ENCODE measurements at regions not wholly inside any gene's neighbourhood (a gene's known extent, or its start where the extent isn't known, plus 50 kb on each side); places are given as distances from the start of the nearest gene placed in this dataset.
A peak's percentile ranks its signal among the peaks of the same experiment; 100 is the strongest.

DNA sequence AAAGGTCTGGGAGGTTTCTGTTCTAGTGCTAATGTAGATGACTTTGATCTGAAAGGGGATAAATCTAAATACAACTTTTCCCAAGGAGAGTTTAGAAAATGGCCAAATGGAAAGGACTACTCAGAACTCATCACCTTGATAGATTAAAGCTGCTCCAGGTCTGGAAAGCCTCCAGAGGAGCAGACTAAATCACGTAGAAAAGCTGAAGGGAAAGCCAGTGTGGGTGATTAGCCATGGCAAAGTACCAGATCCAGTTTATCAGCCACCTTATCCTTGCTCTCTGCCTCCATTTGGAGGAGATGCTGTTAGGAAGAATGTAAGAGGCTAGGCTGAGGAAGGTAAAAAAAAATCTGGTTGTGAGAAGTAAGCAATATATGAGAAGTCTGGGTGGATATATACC is 120.7 kb upstream of the RAI14 start:
- DNase-seq (ENCODE audit: low read depth): no peak
- no peak overlapping the region for H3K4me3 ChIP-seq (ENCODE audit: low read length)
- TF ChIP-seq, protein P1, sequence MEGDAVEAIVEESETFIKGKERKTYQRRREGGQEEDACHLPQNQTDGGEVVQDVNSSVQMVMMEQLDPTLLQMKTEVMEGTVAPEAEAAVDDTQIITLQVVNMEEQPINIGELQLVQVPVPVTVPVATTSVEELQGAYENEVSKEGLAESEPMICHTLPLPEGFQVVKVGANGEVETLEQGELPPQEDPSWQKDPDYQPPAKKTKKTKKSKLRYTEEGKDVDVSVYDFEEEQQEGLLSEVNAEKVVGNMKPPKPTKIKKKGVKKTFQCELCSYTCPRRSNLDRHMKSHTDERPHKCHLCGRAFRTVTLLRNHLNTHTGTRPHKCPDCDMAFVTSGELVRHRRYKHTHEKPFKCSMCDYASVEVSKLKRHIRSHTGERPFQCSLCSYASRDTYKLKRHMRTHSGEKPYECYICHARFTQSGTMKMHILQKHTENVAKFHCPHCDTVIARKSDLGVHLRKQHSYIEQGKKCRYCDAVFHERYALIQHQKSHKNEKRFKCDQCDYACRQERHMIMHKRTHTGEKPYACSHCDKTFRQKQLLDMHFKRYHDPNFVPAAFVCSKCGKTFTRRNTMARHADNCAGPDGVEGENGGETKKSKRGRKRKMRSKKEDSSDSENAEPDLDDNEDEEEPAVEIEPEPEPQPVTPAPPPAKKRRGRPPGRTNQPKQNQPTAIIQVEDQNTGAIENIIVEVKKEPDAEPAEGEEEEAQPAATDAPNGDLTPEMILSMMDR (IDR thresholded peaks at IDR 0.05; ENCODE audit: insufficient read depth, low read depth, low read length, missing control alignments): no peak

DNA sequence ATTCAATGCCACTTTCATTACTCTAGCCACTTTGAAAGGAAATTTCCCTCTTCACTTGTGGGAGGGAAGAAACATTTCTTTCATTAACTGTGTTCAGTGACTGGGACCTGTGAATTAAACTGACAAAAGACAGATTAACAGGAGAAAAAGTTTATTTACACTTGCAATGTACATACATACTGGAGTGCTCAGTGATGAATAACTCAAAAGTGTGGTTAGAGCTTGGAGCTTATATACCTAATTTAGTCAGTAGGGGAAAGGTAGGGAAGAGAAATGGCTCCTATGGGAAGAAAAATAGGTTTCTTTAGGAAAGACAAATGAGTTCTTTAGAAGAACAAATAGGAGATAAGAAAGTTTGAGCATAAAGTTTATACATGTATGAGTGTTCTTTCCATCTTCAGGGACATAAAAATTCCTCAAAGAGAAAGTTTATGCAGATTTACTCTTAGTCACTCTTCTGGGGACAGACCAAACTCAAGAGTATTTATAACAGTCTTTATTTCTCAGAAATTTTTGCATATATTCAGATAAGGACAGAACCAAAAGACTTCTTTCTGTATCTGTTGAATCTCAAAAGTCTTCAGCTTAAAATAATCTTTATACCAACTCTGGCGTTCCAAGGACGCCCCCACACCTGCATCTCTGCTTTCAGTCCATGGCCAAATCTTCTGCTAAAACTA is 120.0 kb upstream of the RAI14 start:
- DNase-seq (ENCODE audit: low read depth): peak; percentile 55
- TF ChIP-seq, protein P1 (IDR thresholded peaks at IDR 0.05; ENCODE audit: insufficient read depth, low read depth, low read length, missing control alignments): peak; percentile 7
- H3K4me3 ChIP-seq (ENCODE audit: low read length): no peak overlapping the region

DNA sequence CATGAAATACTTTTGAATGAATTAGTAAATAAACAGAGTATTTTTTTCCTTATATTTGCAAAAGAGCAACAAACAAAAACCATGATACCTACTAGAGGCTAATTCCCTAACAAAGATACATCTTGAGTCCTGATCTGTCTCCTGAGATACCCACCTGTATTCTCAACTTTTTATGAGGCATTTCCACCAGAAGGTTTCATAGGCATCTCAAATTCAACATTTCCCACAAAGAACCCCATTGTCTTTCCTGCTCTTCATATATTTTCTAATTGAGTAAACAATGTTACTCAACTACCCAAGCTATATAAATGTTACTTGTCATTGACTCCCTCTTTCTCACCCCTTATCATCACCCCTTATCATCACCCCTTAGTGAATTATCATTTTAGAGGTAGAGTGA is 119.4 kb upstream of the RAI14 start:
- no peak overlapping the region for H3K4me3 ChIP-seq (ENCODE audit: low read length)
- no peak for DNase-seq (ENCODE audit: low read depth)
- TF ChIP-seq, protein P1 (IDR thresholded peaks at IDR 0.05; ENCODE audit: insufficient read depth, low read depth, low read length, missing control alignments): no peak

DNA sequence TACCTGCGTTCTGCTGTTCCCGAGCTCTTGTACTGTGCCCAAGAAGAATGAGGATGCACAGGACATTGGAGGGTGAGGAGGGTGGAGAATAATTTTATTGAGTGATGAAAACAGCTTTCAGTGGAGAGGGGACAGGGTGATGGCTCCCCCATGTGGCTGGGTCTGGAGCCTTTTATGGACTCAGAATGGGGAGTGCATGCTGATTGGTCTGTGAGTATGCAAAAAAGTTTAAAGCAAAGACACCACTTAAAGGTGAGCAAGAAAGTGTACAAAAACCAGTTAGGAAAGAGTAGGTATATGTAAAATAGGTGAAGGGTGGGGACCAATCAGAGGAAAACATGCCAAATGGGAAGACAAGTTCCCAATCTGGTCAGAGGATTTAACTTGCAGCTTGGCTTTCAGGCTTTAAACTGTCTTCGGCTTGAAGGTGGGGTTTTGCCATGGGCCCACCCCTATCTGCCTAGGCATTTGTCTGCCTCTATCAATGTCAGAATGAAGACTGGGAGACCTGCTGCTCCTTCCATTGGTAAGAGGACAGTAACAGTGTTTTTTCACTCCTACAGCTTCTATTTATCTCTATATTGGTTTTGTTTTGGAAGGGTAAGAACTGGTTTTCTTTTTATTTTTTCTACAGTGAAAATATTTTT is 118.0 kb upstream of the RAI14 start:
- peak; percentile 68 for DNase-seq (ENCODE audit: low read depth)
- no peak overlapping the region for H3K4me3 ChIP-seq (ENCODE audit: low read length)
- TF ChIP-seq, protein P1 (IDR thresholded peaks at IDR 0.05; ENCODE audit: insufficient read depth, low read depth, low read length, missing control alignments): peak; percentile 71

DNA sequence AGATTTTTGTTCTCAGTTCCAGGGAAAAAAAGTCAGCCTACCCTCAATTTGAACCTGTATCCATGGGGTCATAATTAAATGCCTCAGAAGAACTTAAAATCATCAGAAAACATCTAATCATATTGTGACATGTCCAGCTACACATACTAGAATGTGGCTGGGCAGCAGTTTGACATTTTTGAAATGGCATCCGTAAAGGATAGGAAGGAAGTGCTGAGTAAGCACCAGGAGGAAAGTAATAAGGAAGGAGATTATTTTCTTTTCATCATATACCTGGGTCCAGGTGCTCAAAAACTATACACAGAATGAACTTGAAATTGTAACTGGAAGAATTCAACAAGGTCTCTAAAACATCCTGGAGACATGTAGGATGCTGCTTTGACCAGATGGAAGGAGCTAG is 116.9 kb upstream of the RAI14 start:
- DNase-seq (ENCODE audit: low read depth): no peak
- TF ChIP-seq, protein P1 (IDR thresholded peaks at IDR 0.05; ENCODE audit: insufficient read depth, low read depth, low read length, missing control alignments): no peak
- H3K4me3 ChIP-seq (ENCODE audit: low read length): no peak overlapping the region

DNA sequence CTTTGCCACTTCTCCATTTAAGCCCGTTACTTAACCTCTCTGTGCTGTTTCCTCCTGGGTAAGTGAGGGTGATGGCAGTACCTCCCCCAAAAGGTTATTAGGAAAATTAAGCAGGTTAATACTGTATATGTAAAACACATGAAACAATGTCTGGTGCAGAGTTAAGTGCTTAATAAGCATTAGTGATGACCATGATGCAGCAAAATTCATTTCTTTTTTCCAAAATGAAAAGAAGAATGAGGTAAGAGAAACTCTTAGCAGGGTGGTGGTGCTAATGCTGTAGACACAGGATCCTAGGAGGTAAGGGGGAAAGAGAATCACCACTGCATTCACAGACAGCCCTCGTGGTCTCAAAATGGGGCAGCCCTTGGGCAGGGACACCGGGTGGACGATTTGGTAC is 115.1 kb upstream of the RAI14 start:
- no peak overlapping the region for H3K4me3 ChIP-seq (ENCODE audit: low read length)
- TF ChIP-seq, protein P1 (IDR thresholded peaks at IDR 0.05; ENCODE audit: insufficient read depth, low read depth, low read length, missing control alignments): no peak
- DNase-seq (ENCODE audit: low read depth): no peak

DNA sequence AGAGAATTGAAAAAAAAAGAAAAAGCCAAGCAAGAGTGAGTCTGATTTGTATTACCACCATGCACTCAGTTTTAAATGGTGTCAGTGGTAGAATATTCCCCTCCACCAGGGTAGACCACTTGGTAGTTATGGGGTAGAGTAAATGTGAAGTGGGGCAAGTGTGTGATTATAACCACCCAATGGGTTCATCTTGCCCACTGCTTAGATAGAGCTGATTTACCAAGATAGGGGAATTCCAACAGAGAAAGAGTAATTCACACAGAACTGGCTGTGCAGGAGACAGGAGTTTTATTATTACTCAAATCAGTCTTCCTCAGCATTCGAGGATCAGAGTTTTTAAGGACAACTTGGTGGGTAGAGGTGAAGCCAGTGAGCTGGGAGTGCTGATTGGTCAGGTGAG is 113.3 kb upstream of the RAI14 start:
- H3K4me3 ChIP-seq (ENCODE audit: low read length): no peak overlapping the region
- no peak for DNase-seq (ENCODE audit: low read depth)
- TF ChIP-seq, protein P1 (IDR thresholded peaks at IDR 0.05; ENCODE audit: insufficient read depth, low read depth, low read length, missing control alignments): no peak

Data from epithelial cell of esophagus (primary cell).